Fibroblast of villous mesenchyme (primary cell): ENCODE measurements at regions not wholly inside any gene's neighbourhood (a gene's known extent, or its start where the extent isn't known, plus 50 kb on each side); places are given as distances from the start of the nearest gene placed in this dataset.

Experiments used
- DNase-seq: peaks from one replicate; pipeline ENCODE4 v3.0.0-alpha.2; 2010; ENCODE audit warnings: low read depth
- H3K4me3 ChIP-seq: 2 replicates; pipeline ENCODE4 v1.5.1; 2011; ENCODE audit warnings: low read depth, mild to moderate bottlenecking, low read length
- TF ChIP-seq, protein P1 (sequence below): IDR thresholded peaks from 2 replicates; pipeline ENCODE4 v1.5.1; 2012; ENCODE audit warnings: low read depth, mild to moderate bottlenecking, low read length; ENCODE audit not compliant: insufficient read depth

DNA sequence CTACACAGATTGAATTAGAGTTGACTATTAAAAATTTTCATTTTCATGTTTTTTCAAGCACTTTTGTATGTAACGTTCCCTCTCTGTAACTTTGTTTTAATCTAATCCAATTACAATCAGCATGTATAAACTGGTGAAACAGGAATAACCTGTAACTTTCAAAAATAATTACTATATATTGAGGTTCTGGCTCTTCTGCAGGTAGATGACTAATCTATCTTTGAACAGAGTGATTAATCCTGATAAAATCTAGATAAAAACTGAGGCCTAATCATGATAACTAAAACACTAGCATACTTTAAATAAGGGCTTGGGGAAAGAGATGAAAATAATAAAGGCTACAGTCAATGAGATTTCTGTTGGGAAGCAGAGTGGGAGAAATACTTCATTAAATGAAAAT, 101.6 kb upstream of the KCND2 start:
- TF ChIP-seq, protein P1, sequence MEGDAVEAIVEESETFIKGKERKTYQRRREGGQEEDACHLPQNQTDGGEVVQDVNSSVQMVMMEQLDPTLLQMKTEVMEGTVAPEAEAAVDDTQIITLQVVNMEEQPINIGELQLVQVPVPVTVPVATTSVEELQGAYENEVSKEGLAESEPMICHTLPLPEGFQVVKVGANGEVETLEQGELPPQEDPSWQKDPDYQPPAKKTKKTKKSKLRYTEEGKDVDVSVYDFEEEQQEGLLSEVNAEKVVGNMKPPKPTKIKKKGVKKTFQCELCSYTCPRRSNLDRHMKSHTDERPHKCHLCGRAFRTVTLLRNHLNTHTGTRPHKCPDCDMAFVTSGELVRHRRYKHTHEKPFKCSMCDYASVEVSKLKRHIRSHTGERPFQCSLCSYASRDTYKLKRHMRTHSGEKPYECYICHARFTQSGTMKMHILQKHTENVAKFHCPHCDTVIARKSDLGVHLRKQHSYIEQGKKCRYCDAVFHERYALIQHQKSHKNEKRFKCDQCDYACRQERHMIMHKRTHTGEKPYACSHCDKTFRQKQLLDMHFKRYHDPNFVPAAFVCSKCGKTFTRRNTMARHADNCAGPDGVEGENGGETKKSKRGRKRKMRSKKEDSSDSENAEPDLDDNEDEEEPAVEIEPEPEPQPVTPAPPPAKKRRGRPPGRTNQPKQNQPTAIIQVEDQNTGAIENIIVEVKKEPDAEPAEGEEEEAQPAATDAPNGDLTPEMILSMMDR: no peak
- H3K4me3 ChIP-seq: no peak overlapping the region
- DNase-seq: no peak

DNA sequence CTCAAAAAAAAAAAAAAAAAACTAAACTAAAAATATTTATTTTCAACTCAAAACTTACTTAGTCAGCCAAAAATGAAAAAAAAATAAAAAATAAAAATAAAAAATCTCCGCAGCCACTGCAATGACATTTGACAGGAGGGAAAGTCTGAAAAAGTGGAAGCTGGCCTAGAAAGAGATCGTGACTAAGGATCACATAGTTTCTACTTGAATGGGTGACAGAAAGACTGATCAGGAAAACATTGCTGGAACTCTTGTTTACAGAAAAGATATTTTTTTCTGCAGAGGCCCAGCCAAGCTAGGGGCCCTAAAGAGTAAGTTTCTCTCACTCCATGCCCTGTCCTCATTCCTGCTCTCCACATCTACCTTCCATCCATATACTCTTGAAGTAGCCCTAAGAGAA, 92.8 kb upstream of the KCND2 start:
- no peak overlapping the region for H3K4me3 ChIP-seq
- DNase-seq: peak; percentile 46
- TF ChIP-seq, protein P1: no peak

- H3K4me3 ChIP-seq: no peak overlapping the region
- DNase-seq: no peak
- TF ChIP-seq, protein P1: no peak
These were observed 91.5 kb upstream of the KCND2 start for GRCh38 chr7:120181499-120181898.

DNA sequence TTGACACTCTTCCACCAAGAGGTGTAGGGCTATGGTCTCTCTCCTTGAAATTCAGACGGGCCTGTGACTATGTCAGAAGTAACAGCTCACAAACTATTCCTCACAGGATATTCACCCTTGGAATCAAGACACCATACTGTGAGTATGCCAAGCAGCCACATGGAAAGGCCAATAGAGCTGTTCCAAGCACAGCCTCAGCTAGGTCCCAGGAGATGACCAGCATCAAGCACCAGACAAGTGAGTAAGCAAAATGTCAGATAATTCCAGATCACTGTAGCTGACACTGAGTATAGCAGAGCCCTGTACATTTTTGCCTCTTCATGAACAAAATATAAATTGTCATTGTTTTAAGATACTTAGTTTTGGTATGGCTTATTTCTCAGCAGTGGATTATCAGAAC, 88.1 kb upstream of the KCND2 start:
- DNase-seq: no peak
- H3K4me3 ChIP-seq: no peak overlapping the region
- TF ChIP-seq, protein P1: no peak

DNA sequence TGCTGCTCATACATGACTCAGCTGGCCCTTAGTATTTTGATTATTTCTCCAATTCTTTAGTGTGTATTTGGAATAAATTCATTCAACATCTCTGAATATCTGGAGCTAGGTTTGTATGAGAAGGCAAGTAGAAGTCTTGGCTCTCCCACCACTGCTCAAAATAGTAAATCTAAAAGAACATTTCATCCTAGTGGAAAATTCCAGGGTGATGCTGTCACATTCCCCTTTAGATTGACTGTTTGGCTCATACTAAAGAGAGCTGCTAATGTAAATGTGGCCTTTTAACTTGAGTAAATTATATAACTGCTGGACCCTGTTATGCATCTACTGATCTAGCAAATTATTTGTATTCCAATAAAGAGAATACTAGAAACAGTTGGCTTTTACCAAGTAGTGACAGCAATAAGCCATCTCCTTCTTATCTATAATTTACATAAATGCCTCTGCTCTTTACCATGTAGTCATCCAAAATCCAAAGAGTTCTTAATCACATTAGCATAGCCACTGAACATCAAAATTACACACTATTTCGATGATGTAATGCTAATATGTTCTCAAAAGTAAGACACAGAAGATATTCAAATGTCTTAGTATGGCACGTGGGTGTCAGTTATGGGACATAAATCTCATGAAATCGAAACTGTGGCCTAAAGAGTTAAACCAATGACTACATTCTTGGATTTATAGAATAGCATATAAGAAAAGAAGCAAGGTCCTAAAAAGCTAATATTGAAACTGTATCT, 86.9 kb upstream of the KCND2 start:
- H3K4me3 ChIP-seq: no peak overlapping the region
- DNase-seq: no peak

GRCh38 chr7:120186688-120187087, 86.3 kb upstream of the KCND2 start:
- no peak overlapping the region for H3K4me3 ChIP-seq
- no peak for DNase-seq
- TF ChIP-seq, protein P1: no peak

More for the DNA sequence above, 86.9 kb upstream of the KCND2 start:
- TF ChIP-seq, protein P1: no peak

DNA sequence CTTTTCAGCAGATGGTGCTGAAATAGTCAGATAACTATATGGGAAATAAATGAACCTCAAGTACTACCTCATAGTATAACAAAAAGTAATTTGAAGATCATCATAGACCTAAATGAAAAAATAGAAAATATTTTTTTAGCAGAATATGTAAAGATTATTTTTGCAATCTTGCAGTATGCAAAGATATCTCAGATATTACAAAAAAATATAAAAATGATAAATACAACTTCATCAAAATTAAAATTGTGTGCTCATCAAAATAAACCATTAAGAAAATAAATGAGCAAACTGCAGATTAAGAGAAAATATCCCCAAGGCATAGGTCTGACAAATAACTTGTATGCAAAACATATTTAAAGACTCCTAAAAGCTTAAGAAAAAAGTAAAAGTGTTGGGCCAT, 83.4 kb upstream of the KCND2 start:
- TF ChIP-seq, protein P1: no peak
- DNase-seq: no peak
- H3K4me3 ChIP-seq: no peak overlapping the region
